ENCODE measurements at regions not wholly inside any gene's neighbourhood (a gene's known extent, or its start where the extent isn't known, plus 50 kb on each side); places are given as distances from the start of the nearest gene placed in this dataset.

GRCh38 chr7:4406288-4407058 lies 275.6 kb upstream of the FOXK1 start:
- DNase-seq (ENCODE audit: insufficient read length, low spot score): no peak
- TF ChIP-seq POLR2A (IDR thresholded peaks at IDR 0.05; ENCODE audit: low read depth, low read length): no peak
- no peak for FAIRE-seq

DNA sequence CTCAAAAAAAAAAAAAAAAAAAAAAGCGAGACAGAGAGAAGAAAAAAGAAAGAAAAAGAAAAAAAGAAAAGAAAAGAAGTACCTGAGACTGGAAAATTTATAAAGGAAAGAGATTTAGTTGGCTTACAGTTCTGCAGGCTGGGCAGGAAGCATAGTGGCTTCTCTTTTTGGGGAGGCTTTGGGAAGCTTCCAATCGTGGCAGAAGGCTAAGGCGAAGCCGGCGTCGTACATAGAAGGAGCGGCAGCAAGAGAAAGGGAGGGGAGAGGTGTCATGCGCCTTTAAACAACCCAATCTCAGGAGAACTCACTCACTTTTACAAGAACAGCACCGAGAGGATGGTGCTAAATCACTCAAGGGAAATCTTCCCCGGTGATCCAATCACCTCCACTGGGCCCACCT lies 272.1 kb upstream of the FOXK1 start:
- DNase-seq (ENCODE audit: insufficient read length, low spot score): no peak
- FAIRE-seq: no peak
- no peak for TF ChIP-seq POLR2A (IDR thresholded peaks at IDR 0.05; ENCODE audit: low read depth, low read length)

DNA sequence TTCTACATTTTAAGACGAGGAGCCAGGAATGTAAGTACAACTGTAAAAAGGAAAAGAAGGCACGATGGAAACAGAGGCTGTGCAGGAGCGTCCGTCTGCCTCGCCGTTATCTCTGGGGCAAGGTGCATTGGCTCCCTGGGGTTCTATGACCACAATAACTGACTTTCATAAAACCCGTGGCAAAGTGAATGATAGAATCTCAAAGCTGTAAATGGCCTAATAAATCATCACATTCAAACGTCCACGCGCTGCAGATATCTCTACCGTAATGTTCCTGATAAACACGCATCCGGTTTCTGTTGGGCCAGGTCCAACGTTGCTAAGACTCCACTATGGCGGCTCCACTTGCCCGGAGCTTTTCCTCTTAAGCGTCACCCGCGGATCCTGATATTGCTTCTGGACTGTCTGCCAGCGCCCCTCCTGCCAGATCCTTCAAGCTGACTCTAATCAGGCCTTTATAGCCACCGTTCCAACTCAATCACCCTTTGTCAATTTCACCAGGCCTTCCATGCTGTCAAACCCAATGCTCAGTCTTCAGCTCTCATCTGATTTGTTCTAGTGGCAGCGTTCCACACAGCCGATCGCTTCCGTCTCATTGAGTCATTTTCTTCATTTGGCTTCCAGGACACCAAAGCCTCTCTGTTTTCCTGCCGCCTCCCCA lies 265.6 kb upstream of the FOXK1 start:
- FAIRE-seq: no peak
- no peak for DNase-seq (ENCODE audit: insufficient read length, low spot score)
- no peak for TF ChIP-seq POLR2A (IDR thresholded peaks at IDR 0.05; ENCODE audit: low read depth, low read length)

GRCh38 chr7:4428526-4428925 lies 253.6 kb upstream of the FOXK1 start:
- TF ChIP-seq POLR2A (IDR thresholded peaks at IDR 0.05; ENCODE audit: low read depth, low read length): no peak
- DNase-seq (ENCODE audit: insufficient read length, low spot score) (no peak), FAIRE-seq (no peak)

- no peak for DNase-seq (ENCODE audit: insufficient read length, low spot score)
- FAIRE-seq: no peak
- TF ChIP-seq POLR2A (IDR thresholded peaks at IDR 0.05; ENCODE audit: low read depth, low read length): no peak
Observed at GRCh38 chr7:4430227-4430626, 251.9 kb upstream of the FOXK1 start.

- TF ChIP-seq POLR2A (IDR thresholded peaks at IDR 0.05; ENCODE audit: low read depth, low read length): no peak
- FAIRE-seq (no peak), DNase-seq (ENCODE audit: insufficient read length, low spot score) (no peak)
Observed at GRCh38 chr7:4434306-4434705, 247.8 kb upstream of the FOXK1 start.

GRCh38 chr7:4436361-4436895 lies 245.7 kb upstream of the FOXK1 start:
- FAIRE-seq (no peak), DNase-seq (ENCODE audit: insufficient read length, low spot score) (no peak)
- TF ChIP-seq POLR2A (IDR thresholded peaks at IDR 0.05; ENCODE audit: low read depth, low read length): no peak

DNA sequence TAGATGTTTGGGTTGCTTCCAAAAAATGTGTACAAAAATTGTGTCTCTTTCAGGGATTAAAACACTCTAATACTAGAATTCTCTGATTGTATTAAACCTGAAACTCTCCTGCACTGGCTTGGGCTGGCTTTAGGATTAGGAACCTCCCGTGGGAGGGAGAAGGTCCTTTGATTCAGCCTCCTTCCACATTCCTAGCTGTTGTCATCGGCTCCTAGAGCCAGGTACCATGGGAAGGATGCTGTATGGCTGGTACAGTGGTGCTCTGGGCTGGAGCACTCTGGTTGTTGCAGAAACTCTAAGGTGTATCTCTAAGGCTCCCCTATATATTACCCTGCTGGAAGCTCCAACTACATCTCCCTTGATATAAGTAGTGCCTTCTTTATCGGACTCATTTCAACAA lies 245.2 kb upstream of the FOXK1 start:
- FAIRE-seq (no peak), DNase-seq (ENCODE audit: insufficient read length, low spot score) (no peak)
- TF ChIP-seq POLR2A (IDR thresholded peaks at IDR 0.05; ENCODE audit: low read depth, low read length): no peak

- DNase-seq (ENCODE audit: insufficient read length, low spot score) (no peak), FAIRE-seq (no peak)
- no peak for TF ChIP-seq POLR2A (IDR thresholded peaks at IDR 0.05; ENCODE audit: low read depth, low read length)
Observed at GRCh38 chr7:4437916-4438315, 244.2 kb upstream of the FOXK1 start.

GRCh38 chr7:4438723-4439245 lies 243.3 kb upstream of the FOXK1 start:
- FAIRE-seq: no peak
- no peak for TF ChIP-seq POLR2A (IDR thresholded peaks at IDR 0.05; ENCODE audit: low read depth, low read length)
- DNase-seq (ENCODE audit: insufficient read length, low spot score): no peak

DNA sequence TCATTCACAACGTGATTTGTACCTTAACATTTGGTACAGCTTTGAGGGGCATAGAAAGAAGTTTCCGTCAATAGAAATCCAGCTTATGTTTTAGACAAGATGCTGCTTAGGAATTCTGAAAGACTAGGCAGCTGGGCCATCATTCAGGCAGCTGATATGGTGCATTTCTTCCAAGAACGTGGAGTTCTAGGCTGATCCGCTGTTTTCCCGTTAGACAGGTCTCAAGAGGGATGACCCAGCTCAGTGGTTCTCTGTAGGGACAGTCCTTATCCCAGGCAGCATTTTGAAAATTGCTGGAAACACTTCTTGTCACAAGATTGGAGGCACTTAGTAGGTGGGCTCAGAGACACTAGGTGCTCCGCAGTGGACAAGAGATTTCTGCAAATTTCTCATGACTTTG lies 242.7 kb upstream of the FOXK1 start:
- FAIRE-seq (no peak), DNase-seq (ENCODE audit: insufficient read length, low spot score) (no peak)
- no peak for TF ChIP-seq POLR2A (IDR thresholded peaks at IDR 0.05; ENCODE audit: low read depth, low read length)

DNA sequence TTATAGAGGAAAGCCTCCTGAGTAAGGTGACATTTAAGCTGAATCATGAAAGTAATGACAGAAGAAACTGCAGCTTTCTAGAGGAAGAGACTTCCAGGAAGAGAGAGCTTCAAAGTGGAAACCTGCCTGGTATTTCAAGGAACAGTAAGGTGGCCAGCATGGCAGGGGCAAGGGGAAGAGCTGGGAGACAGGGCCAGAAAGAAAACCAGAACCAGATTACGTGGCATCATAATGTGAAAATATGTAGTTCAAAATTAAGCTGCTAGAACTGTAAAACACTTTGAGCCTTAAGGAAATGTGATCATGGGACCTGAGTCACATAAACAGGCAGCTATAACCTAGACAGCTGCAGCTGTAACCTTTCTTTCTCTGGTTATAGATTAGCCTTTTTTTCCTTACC lies 238.0 kb upstream of the FOXK1 start:
- FAIRE-seq (no peak), DNase-seq (ENCODE audit: insufficient read length, low spot score) (no peak)
- TF ChIP-seq POLR2A (IDR thresholded peaks at IDR 0.05; ENCODE audit: low read depth, low read length): no peak

GRCh38 chr7:4445777-4446176 lies 236.3 kb upstream of the FOXK1 start:
- TF ChIP-seq POLR2A (IDR thresholded peaks at IDR 0.05; ENCODE audit: low read depth, low read length): no peak

GRCh38 chr7:4449263-4449662 lies 232.8 kb upstream of the FOXK1 start:
- no peak for DNase-seq (ENCODE audit: insufficient read length, low spot score)
- FAIRE-seq: no peak
- TF ChIP-seq POLR2A (IDR thresholded peaks at IDR 0.05; ENCODE audit: low read depth, low read length): no peak

More at GRCh38 chr7:4445777-4446176, 236.3 kb upstream of the FOXK1 start:
- DNase-seq (ENCODE audit: insufficient read length, low spot score): no peak
- no peak for FAIRE-seq

DNA sequence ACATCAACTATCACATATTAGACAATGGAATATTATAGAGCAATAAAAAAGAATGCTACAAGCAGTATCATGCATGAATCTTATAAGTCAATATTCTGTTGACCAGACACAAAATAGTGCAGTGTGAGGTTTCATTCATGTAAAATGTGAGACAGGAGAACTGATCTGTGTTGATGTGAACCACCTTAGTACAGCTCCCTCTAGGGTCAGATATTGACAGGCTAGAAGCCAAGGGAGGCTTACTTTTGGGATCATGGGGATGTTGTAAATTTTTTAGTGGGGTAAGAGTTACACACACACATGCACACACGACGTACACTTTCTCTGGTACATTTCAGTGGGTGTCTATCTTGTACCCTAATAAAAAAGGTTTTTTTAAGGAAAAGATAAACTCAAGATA lies 231.6 kb upstream of the FOXK1 start:
- no peak for FAIRE-seq

More for the DNA sequence above, 231.6 kb upstream of the FOXK1 start:
- no peak for TF ChIP-seq POLR2A (IDR thresholded peaks at IDR 0.05; ENCODE audit: low read depth, low read length)
- no peak for DNase-seq (ENCODE audit: insufficient read length, low spot score)
